ENCODE measurements at regions not wholly inside any gene's neighbourhood (a gene's known extent, or its start where the extent isn't known, plus 50 kb on each side); places are given as distances from the start of the nearest gene placed in this dataset.

DNA sequence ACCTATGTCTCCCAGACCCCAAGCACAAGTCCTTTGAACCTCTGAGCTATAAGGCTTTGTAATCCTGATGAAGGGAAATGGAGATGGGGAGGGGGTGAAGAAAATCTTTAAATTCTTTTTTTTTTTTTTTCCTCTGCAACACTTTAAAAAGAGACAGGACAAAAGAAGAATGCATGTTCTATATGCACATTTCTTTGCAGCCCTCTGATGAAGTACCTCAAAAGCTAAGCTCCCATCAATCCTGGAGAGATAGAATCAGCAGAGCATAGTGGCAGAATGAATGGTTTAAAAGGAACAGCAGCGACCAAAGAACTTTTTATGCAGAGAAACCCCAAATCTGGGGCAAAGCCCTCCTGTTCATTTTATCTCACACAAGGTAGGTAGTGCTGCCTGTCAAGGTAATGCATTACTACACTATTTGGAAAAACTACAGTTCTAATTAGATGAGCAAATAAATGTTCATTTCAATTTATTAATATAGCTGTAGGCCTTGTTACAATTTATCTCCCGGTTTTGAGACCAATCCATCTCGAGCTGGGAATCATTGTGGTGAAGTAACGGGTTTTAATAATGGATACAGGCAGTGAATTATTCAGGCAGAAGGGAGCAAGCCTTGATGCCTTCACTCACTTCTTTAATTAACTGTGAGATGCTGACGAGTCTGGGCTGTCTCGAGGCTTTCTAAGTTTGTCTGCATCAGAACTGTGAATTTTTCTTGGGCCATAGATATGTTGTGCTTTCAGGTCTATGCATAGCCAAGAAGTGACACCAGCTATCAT, 173.5 kb upstream of the ZNF608 start:
- H3K4me3 ChIP-seq (ENCODE audit: low read depth, low read length) = no peak overlapping the region

DNA sequence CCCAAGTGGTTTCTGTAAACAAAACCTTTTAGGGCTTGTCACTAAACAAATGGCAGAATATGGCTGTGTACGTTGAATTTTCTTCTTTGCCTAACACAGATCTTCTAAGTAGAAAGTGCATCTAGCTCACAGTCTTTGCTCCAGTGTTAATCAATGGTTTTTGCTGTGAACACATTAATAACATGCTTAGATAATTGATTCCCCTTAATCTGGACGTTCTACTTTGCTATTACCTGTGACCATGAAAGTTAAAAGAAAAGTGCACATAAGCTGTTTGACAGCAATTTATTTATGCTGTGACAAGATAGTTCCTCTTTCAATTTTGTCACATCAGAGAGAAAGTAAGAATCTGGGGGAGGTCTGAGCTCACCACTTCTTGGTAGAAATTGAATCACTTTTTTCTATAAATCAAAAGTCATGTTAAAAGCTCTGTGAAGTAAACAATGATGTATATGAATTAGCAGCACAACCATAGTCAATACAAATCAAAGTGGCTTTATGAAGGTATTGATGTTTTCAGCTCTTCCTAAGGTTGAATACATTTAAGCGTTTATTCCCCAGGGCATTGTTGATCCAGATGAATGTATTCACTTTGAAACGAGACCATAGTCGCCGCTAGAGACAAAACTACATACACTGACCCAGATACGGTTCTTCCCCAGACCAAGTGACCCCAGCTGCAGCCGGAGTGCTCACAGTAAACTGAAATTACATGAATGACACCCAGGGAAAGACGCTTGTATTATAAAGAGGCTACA, 174.6 kb upstream of the ZNF608 start:
- H3K4me3 ChIP-seq (ENCODE audit: low read depth, low read length) = no peak overlapping the region

DNA sequence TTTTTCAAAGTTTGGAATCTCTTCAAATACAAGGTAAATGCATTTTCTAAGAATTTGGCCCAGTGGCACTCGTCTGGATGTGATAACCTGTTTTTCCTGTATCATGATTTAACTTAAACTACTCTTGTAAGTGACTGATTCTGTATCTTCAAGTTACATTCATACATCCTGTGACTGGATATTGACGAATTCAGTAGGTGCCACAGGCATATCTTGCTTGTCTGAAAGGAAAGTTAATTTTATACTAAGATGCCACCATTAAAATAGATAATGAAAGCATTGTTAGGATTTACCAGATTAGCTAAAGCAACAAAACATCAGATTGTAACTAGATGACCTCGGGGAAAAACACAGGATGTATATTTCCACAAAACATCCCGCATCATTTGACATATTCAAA, 175.3 kb upstream of the ZNF608 start:
- no peak overlapping the region for H3K4me3 ChIP-seq (ENCODE audit: low read depth, low read length)

GRCh38 chr5:124922255-124922975, 176.0 kb upstream of the ZNF608 start:
- H3K4me3 ChIP-seq (ENCODE audit: low read depth, low read length) = no peak overlapping the region

DNA sequence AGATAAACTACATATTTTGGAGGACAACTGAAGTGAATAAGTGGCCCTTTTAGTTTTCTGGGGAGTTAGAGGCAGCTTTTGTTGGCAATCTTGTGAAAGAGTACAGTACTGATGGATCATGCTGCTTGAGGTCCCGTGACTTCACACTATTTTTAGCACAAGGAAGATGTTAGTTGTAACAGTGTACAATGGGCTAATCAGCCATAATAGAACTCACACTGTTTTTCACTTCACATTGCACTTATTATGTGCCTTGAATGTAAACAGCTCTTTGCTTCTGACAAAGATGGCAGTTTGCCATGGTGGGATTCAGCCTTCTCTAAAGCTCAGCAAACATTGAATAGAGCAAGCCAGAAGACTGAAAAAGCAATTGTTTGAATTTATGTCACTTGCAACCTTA, 176.7 kb upstream of the ZNF608 start:
- no peak overlapping the region for H3K4me3 ChIP-seq (ENCODE audit: low read depth, low read length)

DNA sequence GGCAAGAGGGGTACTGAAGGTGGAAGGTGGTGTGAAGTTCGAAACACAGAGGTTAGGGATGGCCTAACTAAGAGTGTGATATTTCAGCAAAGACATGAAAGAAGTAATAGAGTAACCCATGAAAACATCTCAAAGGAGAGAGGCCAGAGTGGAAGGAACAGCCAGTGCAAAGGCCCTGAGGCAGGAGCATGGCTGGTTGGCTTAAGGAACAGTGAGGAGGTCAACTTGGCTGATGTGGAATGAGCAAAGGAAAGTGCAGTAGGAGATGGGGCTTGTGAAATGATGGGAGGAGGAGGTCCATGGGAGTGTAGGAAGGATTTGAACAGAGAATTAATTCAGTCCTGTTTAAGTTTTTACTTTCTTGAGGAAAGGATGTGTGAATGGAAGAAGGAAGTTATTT, 178.3 kb upstream of the ZNF608 start:
- no peak overlapping the region for H3K4me3 ChIP-seq (ENCODE audit: low read depth, low read length)

GRCh38 chr5:124927735-124928134, 181.3 kb upstream of the ZNF608 start:
- H3K4me3 ChIP-seq (ENCODE audit: low read depth, low read length) = no peak overlapping the region

- no peak overlapping the region for H3K4me3 ChIP-seq (ENCODE audit: low read depth, low read length)
Observed at GRCh38 chr5:124929000-124929399, 182.6 kb upstream of the ZNF608 start.

DNA sequence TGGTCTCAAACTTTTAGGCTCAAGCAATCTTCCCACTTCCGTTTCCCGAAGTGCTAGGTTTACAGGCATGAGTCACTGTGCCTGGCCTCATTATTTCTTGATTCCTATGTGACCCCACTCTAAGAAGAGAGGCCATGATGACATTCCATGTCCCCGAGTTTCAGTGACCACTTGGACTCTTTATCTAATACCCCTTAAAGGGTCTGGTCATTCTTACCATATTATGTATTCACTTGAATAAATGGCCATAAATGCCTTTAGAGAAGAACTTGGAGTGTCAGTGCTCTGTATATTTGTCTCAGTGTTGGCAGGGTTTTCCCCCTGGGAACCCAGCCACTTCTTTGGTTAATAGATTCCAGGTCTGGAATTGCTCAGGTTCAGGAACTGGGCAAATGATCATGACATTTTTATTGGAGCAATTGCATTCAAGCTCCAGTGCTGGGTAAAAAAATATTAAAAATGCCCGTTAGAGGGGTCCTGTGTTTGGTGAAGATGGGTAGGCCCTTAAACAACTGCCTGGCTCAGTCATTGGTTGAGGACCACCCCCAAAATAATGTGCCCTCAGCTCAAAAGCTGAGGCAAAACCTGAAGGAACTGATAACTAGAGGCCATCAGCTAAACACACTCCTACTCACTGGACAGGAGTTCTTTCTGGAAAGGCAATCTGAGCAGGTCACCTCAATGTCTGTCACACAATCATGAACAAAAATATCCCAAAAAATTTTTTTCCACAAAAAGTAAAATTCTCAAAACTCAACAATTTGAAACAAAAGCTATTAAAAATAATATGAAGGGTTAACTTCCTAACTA, 186.6 kb upstream of the ZNF608 start:
- no peak overlapping the region for H3K4me3 ChIP-seq (ENCODE audit: low read depth, low read length)

DNA sequence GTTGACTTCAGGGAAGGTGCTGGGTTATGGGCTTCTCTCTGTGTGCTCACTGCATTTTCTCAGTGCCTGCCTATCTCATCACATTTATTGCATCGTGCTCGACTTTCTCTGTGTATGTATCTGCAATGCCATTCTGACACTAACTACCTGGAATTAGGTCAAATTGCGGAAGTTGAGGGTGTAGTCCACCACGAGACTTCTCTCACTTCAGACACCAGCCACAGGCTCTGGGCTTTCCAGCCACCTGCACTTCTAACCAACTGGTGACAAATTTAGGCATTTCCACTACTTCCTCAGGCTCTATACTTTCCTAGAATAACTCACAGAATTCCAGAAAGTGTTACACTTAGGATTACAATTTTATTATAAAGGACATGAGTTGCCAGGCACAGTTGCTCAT, 188.6 kb upstream of the ZNF608 start:
- no peak overlapping the region for H3K4me3 ChIP-seq (ENCODE audit: low read depth, low read length)

- H3K4me3 ChIP-seq (ENCODE audit: low read depth, low read length) = no peak overlapping the region
Observed at GRCh38 chr5:124936626-124936933, 190.1 kb upstream of the ZNF608 start.

GRCh38 chr5:124941051-124942049, 194.9 kb upstream of the ZNF608 start:
- H3K4me3 ChIP-seq (ENCODE audit: low read depth, low read length) = no peak overlapping the region

DNA sequence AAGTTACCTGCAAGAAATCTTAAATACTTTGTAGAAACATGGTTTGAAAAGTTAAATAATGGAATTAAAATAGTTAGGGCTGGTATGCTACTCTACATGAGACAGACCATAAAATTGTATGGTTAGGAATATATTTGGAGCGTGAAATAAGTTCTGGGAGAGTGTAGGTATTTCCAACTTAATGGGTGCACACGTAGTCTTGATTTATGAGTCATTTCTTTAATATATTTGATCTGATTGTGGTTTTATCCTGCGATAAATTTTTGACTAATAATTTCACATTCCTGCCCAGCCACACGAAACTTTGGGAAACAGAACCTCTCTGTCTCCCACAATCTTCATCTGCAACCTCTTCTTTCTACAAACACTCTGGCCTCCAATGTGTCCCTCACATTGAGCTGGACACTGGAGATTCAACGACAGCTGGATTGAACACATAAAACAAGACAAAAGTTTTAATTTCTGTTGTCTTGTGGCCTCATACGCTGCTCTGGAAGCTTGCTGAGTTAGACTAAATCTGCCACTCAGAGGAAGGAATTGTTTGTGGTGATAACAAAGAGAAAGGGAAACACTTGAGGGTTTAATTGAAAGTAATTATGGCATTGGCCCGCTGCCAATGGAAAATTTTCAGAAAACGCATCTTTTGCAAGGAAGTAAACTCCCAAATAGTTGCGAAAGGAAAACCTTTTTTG, 201.8 kb upstream of the ZNF608 start:
- no peak overlapping the region for H3K4me3 ChIP-seq (ENCODE audit: low read depth, low read length)

GRCh38 chr5:124948754-124949275, 202.4 kb upstream of the ZNF608 start:
- H3K4me3 ChIP-seq (ENCODE audit: low read depth, low read length) = no peak overlapping the region

GRCh38 chr5:124949862-124950261, 203.4 kb upstream of the ZNF608 start:
- no peak overlapping the region for H3K4me3 ChIP-seq (ENCODE audit: low read depth, low read length)

- H3K4me3 ChIP-seq (ENCODE audit: low read depth, low read length) = no peak overlapping the region
Observed at GRCh38 chr5:124951105-124951504, 204.7 kb upstream of the ZNF608 start.

DNA sequence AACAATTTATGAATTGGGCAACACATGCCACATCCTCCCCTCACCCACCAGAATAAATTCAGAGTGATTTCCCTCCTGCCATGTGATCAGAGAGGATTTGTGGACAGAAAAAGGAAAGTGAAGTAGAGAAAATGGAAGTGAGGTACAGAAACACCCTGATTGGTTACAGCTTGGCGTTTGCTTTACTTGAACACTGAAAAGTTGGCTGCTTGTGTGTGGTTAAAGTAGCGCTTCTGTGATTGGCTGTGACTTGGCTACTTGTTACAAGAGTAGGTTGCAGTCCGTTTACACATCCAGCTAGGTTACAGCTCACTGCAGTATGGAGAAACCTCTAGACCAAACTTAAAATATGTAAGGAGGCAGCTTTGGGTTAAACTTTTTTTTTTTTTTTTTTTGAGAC, 205.2 kb upstream of the ZNF608 start:
- H3K4me3 ChIP-seq (ENCODE audit: low read depth, low read length) = no peak overlapping the region

- H3K4me3 ChIP-seq (ENCODE audit: low read depth, low read length) = no peak overlapping the region
Observed at GRCh38 chr5:124952079-124952478, 205.6 kb upstream of the ZNF608 start.

DNA sequence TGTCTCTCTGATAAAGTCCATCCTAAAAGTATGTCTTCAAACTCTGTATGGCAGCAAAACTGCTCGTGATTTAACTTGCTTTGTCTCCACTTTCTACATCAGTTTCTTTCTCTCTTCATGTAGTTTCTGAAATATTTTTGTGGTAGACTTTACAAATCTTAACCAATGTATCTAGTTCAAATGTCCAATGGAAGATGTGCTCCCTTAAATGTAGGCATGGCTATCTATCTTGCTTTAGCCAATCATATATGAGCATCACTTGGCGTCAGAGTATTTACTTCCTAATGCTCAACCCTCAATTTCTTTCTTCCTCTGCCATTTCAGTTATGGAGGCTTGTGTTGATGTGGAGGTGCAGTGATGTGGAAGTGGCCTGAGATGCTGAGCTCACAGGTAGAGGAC, 206.1 kb upstream of the ZNF608 start:
- no peak overlapping the region for H3K4me3 ChIP-seq (ENCODE audit: low read depth, low read length)

Measured in iPS-11a (cell line).